Right cardiac atrium (tissue), 5 donors: ENCODE measurements at regions not wholly inside any gene's neighbourhood (a gene's known extent, or its start where the extent isn't known, plus 50 kb on each side); places are given as distances from the start of the nearest gene placed in this dataset.

Experiments
- ATAC-seq, 2 donors: fragments of 200-7000 bp; cut with Tn5 transposase; one replicate each; pipeline versions ENCODE4 v1.8.0 to v1.9.1; 2020; ENCODE audit warnings: moderate library complexity in 2 of 2, mild to moderate bottlenecking in 1 of 2
- DNase-seq, 3 donors: peaks; one replicate each; pipeline ENCODE4 v3.0.0-alpha.2; 2020
- H3K27ac ChIP-seq: one replicate; pipeline ENCODE4 v1.5.1; 2013; ENCODE audit warnings: mild to moderate bottlenecking, low read length, control low read depth, moderate library complexity
- H3K27me3 ChIP-seq: one replicate; pipeline ENCODE4 v1.6.1; 2013; ENCODE audit not compliant: control insufficient read depth, insufficient read depth
- H3K4me1 ChIP-seq: one replicate; pipeline ENCODE4 v1.6.1; 2013; ENCODE audit warnings: low read length; ENCODE audit not compliant: control insufficient read depth, insufficient read depth
- H3K4me3 ChIP-seq: one replicate; pipeline ENCODE4 v1.5.1; 2013; ENCODE audit warnings: low read length, control low read depth
- H3K9me3 ChIP-seq: one replicate; pipeline ENCODE4 v1.6.1; 2013; ENCODE audit warnings: low read length; ENCODE audit not compliant: control insufficient read depth
- WGBS: extraction: QIAGEN DNeasy Blood & Tissue Kit; methylation state at CpG from one replicate; pipeline ENCODE4 v1.1.7; 2013; 5-methylcytosine and 5-hydroxymethylcytosine counted together
- intact Hi-C, 4 donors: fragments of 100-400 bp; cut with DNase I; formaldehyde crosslinking; loops; one replicate each; pipeline versions ENCODE4 v1.11.0 to v1.14.0; 2022 to 2023
- donor health status: healthy with polysubstance abuse.
- donor health status: DM: no; HTN: yes; CAD: no.
- donor health status: DM: no; HTN: no; CAD: no.
- donor health status: DM: no; HTN: yes; CAD: no; lungs with severe emphysema.
- donor health status: DM: yes; HTN: yes; CAD: no.

GRCh38 chr4:158991534-158992155 lies 111.2 kb upstream of the RAPGEF2 start:
- WGBS, result 88% methylated on average over 5 of the region's 5 CpGs
- intact Hi-C loops, result no loop called here
- DNase-seq (no peak), ATAC-seq (no peak)
- Histone ChIP-seq H3K27ac (no peak overlapping the region), H3K9me3 (no peaks in the 10 kb centered on the region), H3K4me3 (no peak overlapping the region), H3K4me1 (no peaks in the 10 kb centered on the region), H3K27me3 (no peaks in the 10 kb centered on the region)

GRCh38 chr4:158993891-158994290 lies 109.0 kb upstream of the RAPGEF2 start:
- Histone ChIP-seq H3K27me3 (no peaks in the 10 kb centered on the region), H3K4me1 (no peaks in the 10 kb centered on the region), H3K4me3 (no peak overlapping the region), H3K27ac (no peak overlapping the region), H3K9me3 (no peaks in the 10 kb centered on the region)
- intact Hi-C loops, result loop anchor here in 1 of 4 donors (2.0 kb wide), 1 partner anchor 43 kb away; no protein-coding TSS in a partner anchor
- ATAC-seq (no peak), DNase-seq (no peak)
- WGBS, result 72% methylated on average over 2 of the region's 2 CpGs

- WGBS, result 93% methylated on average over 2 of the region's 2 CpGs
- Histone ChIP-seq H3K4me1 (no peaks in the 10 kb centered on the region), H3K27me3 (no peaks in the 10 kb centered on the region), H3K27ac (no peak overlapping the region), H3K9me3 (no peaks in the 10 kb centered on the region), H3K4me3 (no peak overlapping the region)
- ATAC-seq (no peak), DNase-seq (no peak)
- intact Hi-C loops, result loop anchor here in 1 of 4 donors (2.0 kb wide), 1 partner anchor 44 kb away; no protein-coding TSS in a partner anchor
These were observed 107.8 kb upstream of the RAPGEF2 start for GRCh38 chr4:158995040-158995439.

- no peak overlapping the region for H3K4me3 ChIP-seq
These were observed 106.9 kb upstream of the RAPGEF2 start for GRCh38 chr4:158995965-158996364.

GRCh38 chr4:158996669-158997074 lies 106.2 kb upstream of the RAPGEF2 start:
- ATAC-seq, result peak; percentile 68 to 94
- intact Hi-C loops, result no loop called here
- DNase-seq, result no peak
- no peak overlapping the region for H3K27ac ChIP-seq
- no peaks in the 10 kb centered on the region for H3K4me1 ChIP-seq
- WGBS, result 11% methylated on average over 3 of the region's 3 CpGs
- H3K9me3 ChIP-seq, result no peaks in the 10 kb centered on the region
- H3K27me3 ChIP-seq, result no peaks in the 10 kb centered on the region
- no peak overlapping the region for H3K4me3 ChIP-seq

More at GRCh38 chr4:158995965-158996364, 106.9 kb upstream of the RAPGEF2 start:
- Histone ChIP-seq H3K27me3 (no peaks in the 10 kb centered on the region), H3K9me3 (no peaks in the 10 kb centered on the region), H3K27ac (no peak overlapping the region), H3K4me1 (no peaks in the 10 kb centered on the region)
- ATAC-seq, result no peak
- WGBS, result 81% methylated on average over 8 of the region's 8 CpGs
- intact Hi-C loops, result loop anchor here in 1 of 4 donors (2.0 kb wide), 1 partner anchor 45 kb away; no protein-coding TSS in a partner anchor
- DNase-seq, result no peak

- no peak for ATAC-seq
- intact Hi-C loops, result no loop called here
- Histone ChIP-seq H3K9me3 (no peaks in the 10 kb centered on the region), H3K4me1 (no peaks in the 10 kb centered on the region), H3K4me3 (no peak overlapping the region), H3K27me3 (no peaks in the 10 kb centered on the region), H3K27ac (no peak overlapping the region)
- DNase-seq, result no peak
- WGBS, result 72% methylated on average over 4 of the region's 4 CpGs
These were observed 105.1 kb upstream of the RAPGEF2 start for GRCh38 chr4:158997660-158998349.

GRCh38 chr4:158998624-158999023 lies 104.3 kb upstream of the RAPGEF2 start:
- intact Hi-C loops, result no loop called here
- WGBS, result 89% methylated on average over 6 of the region's 6 CpGs
- H3K4me3 ChIP-seq, result no peak overlapping the region
- H3K4me1 ChIP-seq, result no peaks in the 10 kb centered on the region
- no peak for ATAC-seq
- no peak overlapping the region for H3K27ac ChIP-seq
- no peaks in the 10 kb centered on the region for H3K27me3 ChIP-seq
- H3K9me3 ChIP-seq, result no peaks in the 10 kb centered on the region
- no peak for DNase-seq

- Histone ChIP-seq H3K27ac (no peak overlapping the region), H3K9me3 (no peaks in the 10 kb centered on the region), H3K4me1 (no peaks in the 10 kb centered on the region), H3K27me3 (no peaks in the 10 kb centered on the region), H3K4me3 (no peak overlapping the region)
- no peak for ATAC-seq
- intact Hi-C loops, result no loop called here
- no peak for DNase-seq
These were observed 103.7 kb upstream of the RAPGEF2 start for GRCh38 chr4:158999166-158999682.

GRCh38 chr4:158999849-159000248 lies 103.0 kb upstream of the RAPGEF2 start:
- intact Hi-C loops, result no loop called here
- Histone ChIP-seq H3K27ac (no peak overlapping the region), H3K4me3 (no peak overlapping the region), H3K9me3 (no peaks in the 10 kb centered on the region), H3K27me3 (no peaks in the 10 kb centered on the region), H3K4me1 (no peaks in the 10 kb centered on the region)
- 92% methylated on average over 1 of the region's 1 CpG for WGBS
- no peak for ATAC-seq
- no peak for DNase-seq

- no peak overlapping the region for H3K4me3 ChIP-seq
- ATAC-seq (peak in 1 of 2 donors; percentile 31), DNase-seq (no peak)
- no peaks in the 10 kb centered on the region for H3K9me3 ChIP-seq
- no peaks in the 10 kb centered on the region for H3K27me3 ChIP-seq
- intact Hi-C loops, result no loop called here
- no peaks in the 10 kb centered on the region for H3K4me1 ChIP-seq
- H3K27ac ChIP-seq, result no peak overlapping the region
- 56% methylated on average over 3 of the region's 3 CpGs for WGBS
These were observed 99.9 kb upstream of the RAPGEF2 start for GRCh38 chr4:159002950-159003349.

GRCh38 chr4:159003420-159004253 lies 99.2 kb upstream of the RAPGEF2 start:
- ATAC-seq, result no peak
- H3K4me1 ChIP-seq, result no peaks in the 10 kb centered on the region
- no peak overlapping the region for H3K27ac ChIP-seq
- H3K9me3 ChIP-seq, result no peaks in the 10 kb centered on the region
- no peak overlapping the region for H3K4me3 ChIP-seq
- DNase-seq, result no peak
- H3K27me3 ChIP-seq, result no peaks in the 10 kb centered on the region
- WGBS, result 53% methylated on average over 7 of the region's 7 CpGs
- intact Hi-C loops, result no loop called here
